ENCODE measurements at regions not wholly inside any gene's neighbourhood (a gene's known extent, or its start where the extent isn't known, plus 50 kb on each side); places are given as distances from the start of the nearest gene placed in this dataset.

DNA sequence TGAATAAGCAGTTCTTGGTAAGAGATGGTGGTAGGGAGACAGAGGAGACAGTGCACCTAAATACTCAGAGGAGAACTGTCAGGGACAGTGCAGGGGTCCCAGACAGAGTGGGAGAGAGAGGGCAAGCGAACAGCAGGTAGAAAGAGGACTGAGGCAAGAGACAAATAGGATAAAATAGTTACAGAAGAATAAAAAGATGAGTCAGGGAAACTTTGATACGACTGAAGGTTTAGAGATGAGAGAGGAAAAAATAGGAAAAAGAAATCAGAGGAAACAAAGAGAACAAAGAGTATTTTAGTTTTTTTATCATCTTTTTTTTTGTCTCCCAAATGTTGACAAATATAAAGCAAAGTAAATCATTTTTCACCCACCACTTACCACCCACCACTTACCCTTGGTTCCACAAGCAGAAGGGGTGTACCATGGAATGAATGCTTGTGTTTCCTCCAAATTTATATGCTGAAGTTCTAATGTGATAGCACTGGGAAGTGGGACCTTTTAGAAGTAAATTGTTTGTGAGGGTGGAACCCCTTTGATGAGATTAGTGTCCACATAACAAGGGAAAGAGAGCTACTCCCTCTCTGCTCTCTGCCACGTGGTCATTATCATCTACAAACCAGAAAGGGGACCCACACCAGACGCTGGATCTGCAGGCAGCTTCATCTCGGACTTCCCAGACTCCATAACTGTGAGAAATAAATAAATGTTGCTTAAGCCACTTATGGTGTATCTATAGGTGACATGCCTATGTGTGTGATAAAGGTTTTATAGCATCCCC, 292.1 kb downstream of the BTG1 start:
- Mint-ChIP-seq H3K9me3 (peaks cover 0 to 1% of the 10 kb centered on the region in 2 donors), H3K36me3 (no peaks in the 10 kb centered on the region), H3K27ac (no peak overlapping the region)

DNA sequence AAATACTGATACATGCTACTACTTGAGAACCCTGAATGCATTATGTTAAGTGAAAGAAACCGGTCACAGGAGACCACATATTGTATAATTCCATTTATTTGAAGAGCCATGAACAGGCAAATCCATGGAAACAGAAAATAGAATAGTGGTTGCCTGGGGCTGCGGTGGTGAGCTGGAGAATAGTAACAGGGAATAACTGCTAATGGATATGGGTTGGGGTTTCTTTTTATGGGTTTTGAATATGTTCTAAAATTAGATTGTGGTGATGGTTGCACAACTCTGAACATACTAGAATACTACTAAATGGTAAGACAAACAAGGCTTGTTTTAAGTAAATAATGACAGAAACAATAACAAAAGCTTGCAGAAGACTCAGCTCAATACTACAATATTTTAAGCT, 293.0 kb downstream of the BTG1 start:
- peaks cover 4 to 15% of the 10 kb centered on the region in 2 donors for H3K4me1 Mint-ChIP-seq
- no peaks in the 10 kb centered on the region for H3K36me3 Mint-ChIP-seq
- peaks cover 0 to 6% of the 10 kb centered on the region in 2 donors for H3K27me3 Mint-ChIP-seq
- H3K4me3 Mint-ChIP-seq: no peak overlapping the region
- H3K9me3 Mint-ChIP-seq: no peaks in the 10 kb centered on the region
- no peak overlapping the region for H3K27ac Mint-ChIP-seq
- ATAC-seq (replicated peaks) (no peak), DNase-seq (no peak)

More for the DNA sequence above, 292.1 kb downstream of the BTG1 start:
- DNase-seq (no peak), ATAC-seq (replicated peaks) (no peak)
- H3K4me1 Mint-ChIP-seq: peaks cover 4 to 15% of the 10 kb centered on the region in 2 donors
- H3K27me3 Mint-ChIP-seq: peaks cover 0 to 4% of the 10 kb centered on the region in 2 donors
- H3K4me3 Mint-ChIP-seq: no peak overlapping the region

DNA sequence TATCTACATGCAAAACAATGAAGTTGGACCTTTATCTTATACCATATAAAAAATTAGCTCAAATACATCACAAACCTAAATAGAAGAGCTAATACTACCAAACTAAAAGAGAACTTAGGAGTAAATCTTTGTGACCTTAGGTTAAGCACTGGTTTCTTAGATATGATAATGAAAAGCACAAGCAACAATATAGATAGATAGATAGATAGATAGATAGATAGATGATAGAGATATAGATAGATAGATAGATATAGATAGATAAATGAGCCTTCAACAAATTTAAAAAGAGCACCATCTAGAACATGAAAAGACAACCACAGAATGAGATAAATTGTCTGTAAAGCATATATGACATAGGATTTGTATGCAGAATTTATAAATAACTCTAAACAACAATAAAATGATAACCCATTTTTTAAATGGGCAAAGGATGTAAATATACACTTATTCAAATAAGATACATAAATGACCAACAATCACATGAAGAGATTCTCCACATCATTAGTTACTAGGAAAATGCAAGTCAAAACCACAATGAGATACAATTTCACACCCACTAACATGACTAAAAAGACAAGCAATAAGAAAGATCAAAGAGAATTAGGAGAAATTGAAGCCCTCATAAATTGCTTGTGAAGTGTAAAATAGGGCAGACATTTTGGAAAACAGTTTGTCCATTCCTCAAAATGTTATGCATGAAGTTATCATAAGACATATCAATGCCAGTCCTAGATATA, 293.7 kb downstream of the BTG1 start:
- no peak overlapping the region for H3K27ac Mint-ChIP-seq
- no peaks in the 10 kb centered on the region for H3K36me3 Mint-ChIP-seq
- no peak for ATAC-seq (replicated peaks)

DNA sequence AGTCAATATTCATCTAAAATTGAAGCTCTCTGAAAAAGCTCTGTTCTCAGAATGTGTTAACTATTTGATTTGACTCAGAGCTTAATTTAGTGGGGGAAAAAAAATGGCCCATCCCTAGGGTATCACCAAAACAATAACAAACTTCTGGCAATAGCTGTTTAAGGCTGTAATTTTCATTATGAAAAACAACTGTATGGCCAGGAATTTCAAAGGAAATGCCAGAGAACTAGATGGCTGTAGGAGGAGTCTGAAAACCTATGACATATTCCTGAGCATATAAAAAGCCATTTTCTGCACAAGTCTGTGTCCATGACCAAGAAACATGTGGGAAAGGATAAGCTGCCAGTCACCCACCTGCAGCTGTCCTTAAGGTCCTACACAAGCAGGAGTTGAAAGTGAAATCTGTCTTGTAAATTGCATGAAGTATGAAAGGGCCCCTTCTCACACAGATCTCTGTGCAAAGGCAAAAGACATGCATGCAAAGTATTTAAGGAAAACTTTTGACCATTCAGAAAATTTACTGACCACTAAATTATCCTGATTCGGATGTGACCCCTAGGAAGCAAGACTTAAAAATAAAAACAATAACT, 299.1 kb downstream of the BTG1 start:
- H3K27ac Mint-ChIP-seq: no peak overlapping the region
- DNase-seq (no peak), ATAC-seq (replicated peaks) (no peak)
- peaks cover 0 to 9% of the 10 kb centered on the region in 2 donors for H3K4me1 Mint-ChIP-seq
- peaks cover 3 to 4% of the 10 kb centered on the region in 2 donors for H3K9me3 Mint-ChIP-seq
- H3K36me3 Mint-ChIP-seq: peaks cover 0 to 1% of the 10 kb centered on the region in 2 donors
- no peak overlapping the region for H3K4me3 Mint-ChIP-seq
- H3K27me3 Mint-ChIP-seq: peaks cover 0 to 6% of the 10 kb centered on the region in 2 donors

More for the DNA sequence above, 293.7 kb downstream of the BTG1 start:
- no peaks in the 10 kb centered on the region for H3K9me3 Mint-ChIP-seq
- peaks cover 4 to 15% of the 10 kb centered on the region in 2 donors for H3K4me1 Mint-ChIP-seq
- peaks cover 0 to 10% of the 10 kb centered on the region in 2 donors for H3K27me3 Mint-ChIP-seq
- DNase-seq: no peak
- H3K4me3 Mint-ChIP-seq: no peak overlapping the region

DNA sequence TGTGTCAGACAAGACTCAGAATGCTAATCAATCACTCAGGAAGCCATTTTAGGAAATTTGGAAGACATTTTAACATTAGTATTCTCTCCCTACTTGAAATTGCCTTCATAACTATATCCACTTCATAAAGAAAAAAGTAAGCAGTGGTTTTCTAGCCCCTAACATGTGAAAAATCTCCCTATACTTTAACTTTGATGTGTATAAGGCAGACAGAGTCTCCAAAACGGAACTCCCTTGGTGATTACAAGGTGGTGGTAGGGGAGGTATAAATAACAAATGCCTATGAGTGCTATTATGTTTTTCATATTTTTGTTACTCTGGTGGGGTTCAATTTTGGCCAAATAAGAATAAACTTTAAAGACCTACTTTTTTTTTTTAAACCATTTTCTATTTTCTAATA, 300.3 kb downstream of the BTG1 start:
- Mint-ChIP-seq H3K9me3 (peaks cover 3 to 4% of the 10 kb centered on the region in 2 donors), H3K4me1 (peaks cover 0 to 9% of the 10 kb centered on the region in 2 donors), H3K4me3 (no peak overlapping the region), H3K27me3 (peaks cover 0 to 6% of the 10 kb centered on the region in 2 donors), H3K27ac (no peak overlapping the region), H3K36me3 (peaks cover 0 to 1% of the 10 kb centered on the region in 2 donors)
- ATAC-seq (replicated peaks) (no peak), DNase-seq (no peak)

DNA sequence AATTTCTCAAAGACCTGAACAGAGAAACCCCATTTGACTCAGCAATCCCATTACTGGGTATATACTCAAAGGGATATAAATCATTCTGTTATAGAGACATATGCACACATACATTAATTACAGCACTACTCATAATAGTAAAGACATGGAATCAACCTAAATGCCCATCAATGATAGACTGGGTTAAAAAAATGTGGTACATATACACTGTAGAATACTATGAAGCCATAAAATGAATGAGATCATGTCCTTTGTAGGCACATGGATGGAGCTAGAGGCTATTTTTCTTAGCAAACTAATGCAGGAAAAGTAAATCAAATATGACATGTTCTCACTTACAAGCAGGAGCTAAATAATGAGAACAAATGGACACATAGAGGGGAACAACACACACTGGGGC, 303.8 kb downstream of the BTG1 start:
- Mint-ChIP-seq H3K27me3 (no peaks in the 10 kb centered on the region), H3K27ac (no peak overlapping the region), H3K4me1 (peaks cover 0 to 9% of the 10 kb centered on the region in 2 donors), H3K4me3 (no peak overlapping the region), H3K9me3 (peaks cover 3 to 4% of the 10 kb centered on the region in 2 donors), H3K36me3 (peaks cover 0 to 1% of the 10 kb centered on the region in 2 donors)
- DNase-seq: no peak
- no peak for ATAC-seq (replicated peaks)

DNA sequence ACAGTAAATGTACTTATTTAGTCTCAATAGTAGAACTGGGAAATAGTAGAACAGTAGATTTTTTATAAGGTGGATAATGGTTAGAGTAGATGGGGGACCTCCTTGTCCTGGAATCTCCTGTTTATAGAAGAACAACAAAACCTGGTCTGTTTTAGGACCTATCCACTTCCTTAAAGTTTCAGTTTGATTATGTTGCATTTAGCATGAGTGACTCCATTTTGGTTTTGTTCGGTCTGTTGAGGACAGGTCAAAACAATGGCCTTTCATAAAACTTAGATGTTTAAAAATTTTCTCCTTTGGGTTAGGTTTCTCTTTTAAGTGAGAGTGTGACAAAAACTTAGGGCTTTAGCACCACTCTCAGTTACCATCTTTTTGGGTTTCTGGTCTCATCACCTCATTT, 308.9 kb downstream of the BTG1 start:
- H3K27me3 Mint-ChIP-seq: no peaks in the 10 kb centered on the region
- no peak for DNase-seq
- H3K4me3 Mint-ChIP-seq: no peak overlapping the region
- H3K36me3 Mint-ChIP-seq: no peaks in the 10 kb centered on the region
- H3K4me1 Mint-ChIP-seq: peaks cover 3 to 9% of the 10 kb centered on the region in 2 donors
- H3K27ac Mint-ChIP-seq: no peak overlapping the region
- ATAC-seq (replicated peaks): no peak
- H3K9me3 Mint-ChIP-seq: peaks cover 0 to 2% of the 10 kb centered on the region in 2 donors

DNA sequence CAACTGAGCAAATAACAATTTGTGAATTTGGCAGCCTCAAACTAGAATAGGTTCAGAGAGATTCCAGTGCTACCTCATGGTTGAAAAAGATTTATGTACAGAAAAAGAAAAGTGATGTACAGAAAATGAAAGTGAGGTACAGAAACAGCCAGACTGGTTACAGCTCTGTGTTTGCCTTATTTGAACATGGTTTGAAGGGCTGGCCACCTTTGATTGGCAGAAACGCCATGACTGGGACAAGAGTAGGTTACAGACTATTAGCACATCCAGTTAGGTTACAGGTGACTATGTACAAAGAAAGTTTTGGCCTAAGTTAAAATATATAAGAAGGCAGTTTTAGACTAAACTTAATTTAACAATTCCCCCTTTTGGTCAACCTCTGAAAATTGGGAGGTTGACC, 309.4 kb downstream of the BTG1 start:
- H3K27me3 Mint-ChIP-seq: no peaks in the 10 kb centered on the region
- no peak overlapping the region for H3K27ac Mint-ChIP-seq
- no peaks in the 10 kb centered on the region for H3K36me3 Mint-ChIP-seq
- no peak for ATAC-seq (replicated peaks)
- H3K4me3 Mint-ChIP-seq: no peak overlapping the region
- peaks cover 3 to 9% of the 10 kb centered on the region in 2 donors for H3K4me1 Mint-ChIP-seq
- peaks cover 0 to 2% of the 10 kb centered on the region in 2 donors for H3K9me3 Mint-ChIP-seq
- no peak for DNase-seq

DNA sequence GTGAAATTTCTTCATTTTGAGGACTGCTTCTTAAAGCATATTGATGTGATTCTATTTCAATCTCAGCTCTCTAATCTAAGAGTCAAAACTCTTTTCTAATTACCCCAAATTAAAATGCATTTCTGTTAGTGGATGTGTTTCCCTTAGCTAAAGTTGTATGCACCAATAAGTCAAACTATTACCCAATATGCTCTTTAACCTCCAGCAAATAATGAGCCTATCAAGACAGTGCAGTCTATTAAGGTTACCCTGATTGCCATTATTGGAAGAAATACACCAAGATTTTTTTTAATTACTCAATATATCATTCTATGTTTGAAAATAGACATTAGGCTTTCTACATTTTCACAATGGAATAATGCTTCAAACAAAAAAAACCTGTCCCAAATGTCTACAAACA, 310.0 kb downstream of the BTG1 start:
- no peak overlapping the region for H3K27ac Mint-ChIP-seq
- H3K36me3 Mint-ChIP-seq: no peaks in the 10 kb centered on the region
- peaks cover 0 to 2% of the 10 kb centered on the region in 2 donors for H3K9me3 Mint-ChIP-seq
- peaks cover 3 to 9% of the 10 kb centered on the region in 2 donors for H3K4me1 Mint-ChIP-seq
- no peak overlapping the region for H3K4me3 Mint-ChIP-seq
- H3K27me3 Mint-ChIP-seq: no peaks in the 10 kb centered on the region
- ATAC-seq (replicated peaks): no peak
- DNase-seq: no peak

DNA sequence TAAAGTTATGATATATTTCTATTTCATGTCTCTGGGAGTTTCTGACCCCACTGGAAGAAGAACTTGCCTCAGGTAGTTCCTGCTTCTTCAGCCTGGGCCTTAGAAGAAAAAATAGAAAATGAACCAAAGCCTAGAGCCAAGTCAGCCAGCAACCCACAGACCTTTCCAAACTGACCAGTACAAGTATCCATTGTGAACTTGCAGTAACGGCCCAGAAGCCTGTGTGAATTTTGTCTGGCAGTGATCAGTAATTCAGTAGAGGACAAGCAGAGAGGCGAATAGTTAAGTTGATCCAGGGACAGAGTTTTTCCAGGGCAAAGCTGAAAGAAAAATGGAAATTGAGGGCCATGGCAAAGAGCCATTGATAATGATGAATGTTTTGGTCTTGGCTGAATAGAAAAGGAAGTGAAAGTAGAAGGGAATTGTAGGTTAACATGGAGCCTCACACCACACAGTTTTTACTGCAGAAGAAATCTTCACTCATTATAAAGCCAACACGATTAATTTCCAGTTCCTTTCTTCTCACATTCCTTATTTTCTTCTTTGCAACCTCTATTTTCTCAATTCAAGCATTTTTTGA, 311.8 kb downstream of the BTG1 start:
- peaks cover 0 to 2% of the 10 kb centered on the region in 2 donors for H3K9me3 Mint-ChIP-seq
- no peak overlapping the region for H3K27ac Mint-ChIP-seq
- H3K4me1 Mint-ChIP-seq: peaks cover 3 to 9% of the 10 kb centered on the region in 2 donors
- H3K4me3 Mint-ChIP-seq: no peak overlapping the region
- no peaks in the 10 kb centered on the region for H3K36me3 Mint-ChIP-seq
- ATAC-seq (replicated peaks) (peak in 1 of 2 donors; percentile 61), DNase-seq (no peak)
- H3K27me3 Mint-ChIP-seq: no peaks in the 10 kb centered on the region

DNA sequence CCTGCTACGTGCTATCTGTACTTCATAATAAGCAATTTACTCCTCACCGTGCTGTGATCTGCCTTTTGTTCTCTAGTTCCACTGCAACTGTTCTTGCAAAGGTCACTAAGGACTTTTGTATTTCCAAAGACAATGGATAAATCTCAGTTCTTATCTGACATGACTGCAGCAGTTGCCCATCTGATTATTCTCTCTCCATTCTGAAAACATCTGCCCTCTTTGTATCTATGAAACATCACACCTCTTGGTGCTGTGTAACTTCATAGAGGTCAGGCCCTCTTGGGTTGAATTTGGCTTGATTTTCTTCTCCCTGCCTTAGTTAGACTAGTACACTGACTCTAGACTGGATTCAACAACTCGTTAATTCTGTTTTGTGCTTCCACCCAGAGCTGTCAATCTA, 319.6 kb downstream of the BTG1 start:
- H3K36me3 Mint-ChIP-seq: no peaks in the 10 kb centered on the region
- H3K9me3 Mint-ChIP-seq: no peaks in the 10 kb centered on the region
- no peaks in the 10 kb centered on the region for H3K4me1 Mint-ChIP-seq
- no peaks in the 10 kb centered on the region for H3K27me3 Mint-ChIP-seq
- H3K27ac Mint-ChIP-seq: no peak overlapping the region
- DNase-seq (no peak), ATAC-seq (replicated peaks) (no peak)
- no peak overlapping the region for H3K4me3 Mint-ChIP-seq

DNA sequence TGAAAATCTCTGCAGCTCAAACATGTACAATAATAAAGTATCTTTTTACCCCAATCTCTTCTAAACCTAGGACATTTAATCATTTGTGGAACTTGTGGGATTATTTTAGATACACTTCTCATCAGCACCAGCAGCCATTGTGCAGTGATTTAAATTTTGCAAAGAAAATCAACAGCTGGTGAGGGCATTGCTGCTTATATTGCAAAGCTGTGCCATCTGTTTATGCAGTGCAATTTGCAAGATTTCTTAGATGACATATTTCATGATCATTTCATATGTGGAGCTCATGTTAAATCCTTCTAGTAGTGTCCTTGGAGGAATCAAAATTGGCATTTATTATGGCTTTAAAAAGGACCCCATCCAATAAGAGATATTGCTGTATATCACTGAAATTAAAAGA, 320.7 kb downstream of the BTG1 start:
- no peaks in the 10 kb centered on the region for H3K36me3 Mint-ChIP-seq
- H3K4me3 Mint-ChIP-seq: no peak overlapping the region
- H3K9me3 Mint-ChIP-seq: peaks cover 0 to 4% of the 10 kb centered on the region in 2 donors
- no peak for ATAC-seq (replicated peaks)
- H3K27me3 Mint-ChIP-seq: no peaks in the 10 kb centered on the region
- no peak overlapping the region for H3K27ac Mint-ChIP-seq
- no peak for DNase-seq
- H3K4me1 Mint-ChIP-seq: no peaks in the 10 kb centered on the region

DNA sequence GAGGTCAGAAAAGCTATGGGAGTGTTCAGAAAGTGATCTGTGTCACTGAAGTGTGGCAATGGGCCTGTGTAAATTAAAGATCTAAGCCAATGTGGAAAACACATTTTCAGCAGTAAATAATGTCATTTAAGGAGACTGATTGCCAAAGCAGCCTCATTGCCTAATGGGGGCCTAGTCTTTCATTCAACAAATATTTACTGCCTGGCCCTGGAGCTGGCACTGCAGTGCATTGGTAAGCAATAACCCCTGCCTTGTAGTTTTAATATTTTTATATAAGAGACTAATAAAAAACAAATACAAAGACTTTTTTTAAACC, 326.6 kb downstream of the BTG1 start:
- Mint-ChIP-seq H3K4me1 (peaks cover 11 to 13% of the 10 kb centered on the region in 2 donors), H3K36me3 (no peaks in the 10 kb centered on the region), H3K4me3 (no peak overlapping the region), H3K9me3 (peaks cover 0 to 4% of the 10 kb centered on the region in 2 donors), H3K27ac (no peak overlapping the region), H3K27me3 (no peaks in the 10 kb centered on the region)
- ATAC-seq (replicated peaks): no peak
- no peak for DNase-seq
